A549 (cell line): ENCODE measurements at regions not wholly inside any gene's neighbourhood (a gene's known extent, or its start where the extent isn't known, plus 50 kb on each side); places are given as distances from the start of the nearest gene placed in this dataset.

Source experiments
- BCL3 ChIP-seq: fragments of >200 bp; sonication (Bioruptor Twin); formaldehyde crosslinking; IDR thresholded peaks from 3 replicates; pipeline ENCODE4 v1.6.1; 2016
- CEBPB ChIP-seq, 2 experiments: fragments of >200 bp in 1 of 2; sonication (Bioruptor Twin) in 1 of 2; formaldehyde crosslinking in 1 of 2; IDR thresholded peaks; 2 replicates each; pipeline ENCODE4 v1.6.1; 2012 to 2016
- CHD4 ChIP-seq: fragments of 200-600 bp; sonication (generic); IDR thresholded peaks from 2 replicates; pipeline ENCODE4 v1.6.1; 2016; ENCODE audit warnings: antibody characterized with exemption, mild to moderate bottlenecking, borderline replicate concordance
- CTCF ChIP-seq: fragments of >200 bp; sonication (Bioruptor Twin); formaldehyde crosslinking; IDR thresholded peaks from 3 replicates; pipeline ENCODE4 v1.5.1; 2016
- EP300 ChIP-seq, 2 experiments: fragments of >200 bp; sonication (Bioruptor Twin); formaldehyde crosslinking; IDR thresholded peaks; 2 replicates in 1 of 2; 3 replicates in 1 of 2; pipeline ENCODE4 v1.6.1; 2016 to 2017
- HOXA7 ChIP-seq: fragments of 250-450 bp; sonication (Bioruptor Pico); IDR thresholded peaks from 2 replicates; pipeline ENCODE4 v1.5.0; 2020; ENCODE audit warnings: mild to moderate bottlenecking, moderate library complexity
- MAX ChIP-seq: IDR thresholded peaks from 2 replicates; pipeline ENCODE4 v1.6.1; 2012
- POLR2A ChIP-seq: IDR thresholded peaks from 2 replicates; pipeline ENCODE4 v1.6.1; 2012; ENCODE audit warnings: mild to moderate bottlenecking, low read length
- TF ChIP-seq, protein P1 (sequence below): fragments of 450-650 bp; IDR thresholded peaks from 2 replicates; pipeline ENCODE4 v1.6.1; 2014; ENCODE audit warnings: antibody characterized with exemption

GRCh38 chr9:89679581-89679980, 74.8 kb downstream of the GADD45G start:
- no peak for TF ChIP-seq CTCF
- TF ChIP-seq CHD4, result no peak
- no peak for TF ChIP-seq POLR2A
- no peak for TF ChIP-seq EP300 (IDR thresholded peaks at IDR 0.05)
- TF ChIP-seq MAX, result no peak
- TF ChIP-seq BCL3, result no peak
- TF ChIP-seq, protein P1, sequence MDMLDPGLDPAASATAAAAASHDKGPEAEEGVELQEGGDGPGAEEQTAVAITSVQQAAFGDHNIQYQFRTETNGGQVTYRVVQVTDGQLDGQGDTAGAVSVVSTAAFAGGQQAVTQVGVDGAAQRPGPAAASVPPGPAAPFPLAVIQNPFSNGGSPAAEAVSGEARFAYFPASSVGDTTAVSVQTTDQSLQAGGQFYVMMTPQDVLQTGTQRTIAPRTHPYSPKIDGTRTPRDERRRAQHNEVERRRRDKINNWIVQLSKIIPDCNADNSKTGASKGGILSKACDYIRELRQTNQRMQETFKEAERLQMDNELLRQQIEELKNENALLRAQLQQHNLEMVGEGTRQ, result no peak
- TF ChIP-seq CEBPB (IDR thresholded peaks at IDR 0.05), result no peak
- TF ChIP-seq HOXA7, result no peak
